OCI-LY3 (cell line): ENCODE measurements at regions not wholly inside any gene's neighbourhood (a gene's known extent, or its start where the extent isn't known, plus 50 kb on each side); places are given as distances from the start of the nearest gene placed in this dataset.

Experiments used
- CTCF ChIP-seq: fragments of 200-600, 300-600 bp; sonication (generic); IDR thresholded peaks from 2 replicates; pipeline ENCODE4 v1.5.1; 2014; ENCODE audit warnings: antibody characterized with exemption, low read length, low read depth
- EZH2phosphoT487 ChIP-seq: fragments of 200-600 bp; shearing (Covaris generic); IDR thresholded peaks from 2 replicates; pipeline ENCODE4 v1.6.1; 2018; ENCODE audit warnings: antibody characterized with exemption, mixed run types, low read depth

GRCh38 chr7:17036584-17036983 is 154.8 kb upstream of the AGR3 start:
- TF ChIP-seq CTCF = no peak
- TF ChIP-seq EZH2phosphoT487 = no peak
